DOHH2 (cell line): ENCODE measurements at regions not wholly inside any gene's neighbourhood (a gene's known extent, or its start where the extent isn't known, plus 50 kb on each side); places are given as distances from the start of the nearest gene placed in this dataset.

Experiments
- CTCF ChIP-seq: fragments of 200-600 bp; sonication (generic); IDR thresholded peaks from one replicate; pipeline ENCODE4 v1.5.1; 2014; ENCODE audit warnings: antibody characterized with exemption, mild to moderate bottlenecking, low read depth, low read length; ENCODE audit not compliant: poor library complexity, severe bottlenecking
- EZH2phosphoT487 ChIP-seq: fragments of 200-600 bp; sonication (generic); IDR thresholded peaks from 2 replicates; pipeline ENCODE4 v1.6.1; 2017; ENCODE audit warnings: borderline replicate concordance, mild to moderate bottlenecking, antibody characterized with exemption, low read length, moderate library complexity, mixed read lengths

- TF ChIP-seq CTCF (no peak), EZH2phosphoT487 (no peak)
Observed at GRCh38 chr18:45547910-45548309, 67.4 kb upstream of the SLC14A2 start.
